MCF 10A (cell line): ENCODE measurements at regions not wholly inside any gene's neighbourhood (a gene's known extent, or its start where the extent isn't known, plus 50 kb on each side); places are given as distances from the start of the nearest gene placed in this dataset.
A peak's percentile ranks its signal among the peaks of the same experiment; 100 is the strongest.

Experiments
- BruUV-seq: library from RNA; stranded (reverse); fragments of 400-500 nt; replicated peaks from 2 replicates; lab custom pipeline; 2021; lab: Mats Ljungman, UMichigan
- CTCF ChIA-PET: fragments of 300-600 bp; sonication (Branson Sonifier 250); formaldehyde crosslinking; extraction: SDS; loops from one replicate; lab custom pipeline; 2021; ENCODE audit warnings: antibody characterized with exemption, inconsistent platforms; lab: Yijun Ruan, JAX
- POLR2A ChIA-PET: fragments of 300-600, 350-650 bp; sonication (Branson Sonifier 250); formaldehyde crosslinking; extraction: SDS; loops from one replicate; lab custom pipeline; 2020; ENCODE audit warnings: antibody characterized with exemption, inconsistent platforms; lab: Yijun Ruan, JAX
- DNase-seq: peaks from one replicate; pipeline ENCODE4 v3.0.0-alpha.2; 2018; ENCODE audit not compliant: unreplicated experiment
- H3K27ac Mint-ChIP-seq: one replicate; pipeline ENCODE4 v1.8.0; 2022; ENCODE audit warnings: mild to moderate bottlenecking, low read depth, mixed read lengths; ENCODE audit not compliant: unreplicated experiment
- H3K27me3 Mint-ChIP-seq: one replicate; pipeline ENCODE4 v1.8.0; 2022; ENCODE audit warnings: mixed read lengths; ENCODE audit not compliant: insufficient read depth, unreplicated experiment
- H3K36me3 Mint-ChIP-seq: one replicate; pipeline ENCODE4 v1.8.0; 2022; ENCODE audit warnings: mild to moderate bottlenecking, moderate library complexity, mixed read lengths; ENCODE audit not compliant: insufficient read depth, unreplicated experiment
- H3K4me1 Mint-ChIP-seq: one replicate; pipeline ENCODE4 v1.8.0; 2022; ENCODE audit warnings: mixed read lengths; ENCODE audit not compliant: insufficient read depth, unreplicated experiment
- H3K4me3 Mint-ChIP-seq: one replicate; pipeline ENCODE4 v1.8.0; 2022; ENCODE audit warnings: mild to moderate bottlenecking, moderate library complexity, mixed read lengths; ENCODE audit not compliant: unreplicated experiment
- H3K9me3 Mint-ChIP-seq: one replicate; pipeline ENCODE4 v1.8.0; 2022; ENCODE audit warnings: mixed read lengths; ENCODE audit not compliant: unreplicated experiment
- CTCF ChIP-seq: fragments of 200-600 bp; IDR thresholded peaks from one replicate; pipeline ENCODE4 v1.8.0; 2022; ENCODE audit warnings: antibody characterized with exemption, mild to moderate bottlenecking; ENCODE audit not compliant: unreplicated experiment
- intact Hi-C: fragments of 100-400 bp; cut with micrococcal nuclease; formaldehyde crosslinking; loops from 2 replicates; pipeline ENCODE4 v1.14.1; 2022

DNA sequence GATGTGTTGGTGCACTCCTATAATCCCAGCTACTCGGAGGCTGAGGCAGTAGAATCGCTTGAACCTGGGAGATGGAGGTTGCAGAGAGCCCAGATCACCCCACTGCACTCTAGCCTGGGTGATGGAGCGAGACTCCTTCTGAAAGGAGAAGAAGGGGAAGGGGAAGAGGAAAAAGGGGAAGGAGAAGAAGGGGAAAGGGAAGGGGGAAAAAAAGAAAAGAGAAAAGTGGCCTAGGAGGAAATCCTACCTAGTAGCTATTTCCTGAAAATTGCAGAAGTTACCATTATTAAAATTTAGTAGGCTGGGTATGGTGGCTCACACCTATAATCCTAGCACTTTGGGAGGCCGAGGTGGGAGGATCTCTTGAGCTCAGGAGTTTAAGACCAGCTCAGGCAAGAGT, 67.4 kb downstream of the ARRDC3 start:
- no peak for DNase-seq
- no peaks in the 10 kb centered on the region for H3K27me3 Mint-ChIP-seq
- H3K4me1 Mint-ChIP-seq: peaks cover 36% of the 10 kb centered on the region
- CTCF ChIA-PET: interaction anchor here (0.7 to 1.6 kb wide), 6 partner anchors 14 to 213 kb away, joined by 3 to 7 read pairs (median 3); no protein-coding TSS in a partner anchor
- H3K36me3 Mint-ChIP-seq: no peaks in the 10 kb centered on the region
- intact Hi-C loops: loop anchor here (2.0 kb wide), 1 partner anchor 213 kb away; no protein-coding TSS in a partner anchor
- no peak overlapping the region for H3K4me3 Mint-ChIP-seq
- no TSS peak for BruUV-seq
- POLR2A ChIA-PET: interaction anchor here (2.4 kb wide), 1 partner anchor 15 kb away, joined by 7 read pairs; no protein-coding TSS in a partner anchor
- H3K27ac Mint-ChIP-seq: no peak overlapping the region
- TF ChIP-seq CTCF: no peak
- H3K9me3 Mint-ChIP-seq: peaks cover 5% of the 10 kb centered on the region

GRCh38 chr5:91313757-91314673, 69.1 kb downstream of the ARRDC3 start:
- TSS peak; percentile 74 for BruUV-seq
- no peaks in the 10 kb centered on the region for H3K27me3 Mint-ChIP-seq
- CTCF ChIA-PET: interaction anchor here (0.7 to 1.2 kb wide), 2 partner anchors 33 to 839 kb away, joined by 3 to 4 read pairs; partner anchors contain the start of genes MBLAC2 and POLR3G
- peak overlapping the region; percentile 60 for H3K27ac Mint-ChIP-seq
- peaks cover 7% of the 10 kb centered on the region for H3K9me3 Mint-ChIP-seq
- TF ChIP-seq CTCF: no peak
- no peaks in the 10 kb centered on the region for H3K36me3 Mint-ChIP-seq
- no peak overlapping the region for H3K4me3 Mint-ChIP-seq
- peaks cover 38% of the 10 kb centered on the region for H3K4me1 Mint-ChIP-seq
- peak; percentile 93 for DNase-seq
- intact Hi-C loops: loop anchor here (2.0 kb wide), 1 partner anchor 211 kb away; no protein-coding TSS in a partner anchor
- POLR2A ChIA-PET: interaction anchor here (0.8 to 4.4 kb wide), 8 partner anchors 8 to 70 kb away, joined by 5 to 49 read pairs (median 7); partner anchors contain the start of gene ARRDC3

DNA sequence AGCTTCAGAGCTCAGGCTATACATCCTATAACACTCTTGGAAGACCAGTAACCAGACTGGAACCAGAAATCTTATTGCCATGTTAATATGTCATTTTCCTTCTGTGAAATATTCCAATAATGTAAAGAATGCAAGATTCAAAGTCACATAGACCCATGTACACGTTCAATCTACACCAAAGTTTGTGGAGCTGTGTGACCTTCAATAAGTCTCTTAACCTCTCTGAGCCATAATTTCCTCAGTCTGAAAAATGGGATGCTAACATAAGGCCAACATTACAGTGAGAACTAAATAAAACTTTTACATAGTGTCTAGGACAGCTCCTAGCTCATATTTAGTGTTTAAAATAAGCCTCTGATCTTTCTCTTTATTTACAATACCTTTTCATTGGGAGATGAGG, 70.4 kb downstream of the ARRDC3 start:
- Mint-ChIP-seq H3K9me3 (peaks cover 7% of the 10 kb centered on the region), H3K36me3 (no peaks in the 10 kb centered on the region), H3K27ac (peak overlapping the region; percentile 91), H3K4me3 (no peak overlapping the region), H3K27me3 (no peaks in the 10 kb centered on the region), H3K4me1 (peaks cover 38% of the 10 kb centered on the region)
- TF ChIP-seq CTCF: no peak
- BruUV-seq: no TSS peak
- POLR2A ChIA-PET: interaction anchor here (1.0 to 4.4 kb wide), 6 partner anchors 15 to 71 kb away, joined by 5 to 49 read pairs (median 34); partner anchors contain the start of gene ARRDC3
- CTCF ChIA-PET: interaction anchor here (0.7 to 1.4 kb wide), 4 partner anchors 73 to 214 kb away, joined by 4 to 5 read pairs (median 4); no protein-coding TSS in a partner anchor
- DNase-seq: no peak
- intact Hi-C loops: loop anchor here (1.0 kb wide), 1 partner anchor 83 kb away; no protein-coding TSS in a partner anchor
